Memory B cell (primary cell): ENCODE measurements at regions not wholly inside any gene's neighbourhood (a gene's known extent, or its start where the extent isn't known, plus 50 kb on each side); places are given as distances from the start of the nearest gene placed in this dataset.
"Not testable (repeated sequence)": the region's sequence is repeated elsewhere in the genome, so short reads cannot be mapped to it uniquely, and the experiment has no call there.

Experiments used
- ATAC-seq: fragments of 150-1000 bp; cut with Tn5 transposase; 2 replicates; pipeline ENCODE4 v1.10.0; 2021; ENCODE audit warnings: low read depth, mild to moderate bottlenecking, moderate library complexity
- DNase-seq, 2 donors: peaks; one replicate each; pipeline ENCODE4 v3.0.0; 2022; ENCODE audit warnings: low spot score in 2 of 2
- H3K27ac Mint-ChIP-seq: one replicate; pipeline ENCODE4 v1.8.0; 2022; ENCODE audit warnings: mild to moderate bottlenecking, moderate library complexity, mixed read lengths
- H3K27me3 Mint-ChIP-seq: one replicate; pipeline ENCODE4 v1.8.0; 2022; ENCODE audit warnings: mixed read lengths
- H3K36me3 Mint-ChIP-seq: one replicate; pipeline ENCODE4 v1.8.0; 2022; ENCODE audit warnings: mild to moderate bottlenecking, mixed read lengths
- H3K4me1 Mint-ChIP-seq: one replicate; pipeline ENCODE4 v1.8.0; 2022; ENCODE audit warnings: mixed read lengths
- H3K4me3 Mint-ChIP-seq: one replicate; pipeline ENCODE4 v1.8.0; 2022; ENCODE audit warnings: mild to moderate bottlenecking, moderate library complexity, mixed read lengths
- H3K9me3 Mint-ChIP-seq: one replicate; pipeline ENCODE4 v1.8.0; 2022; ENCODE audit warnings: mixed read lengths

DNA sequence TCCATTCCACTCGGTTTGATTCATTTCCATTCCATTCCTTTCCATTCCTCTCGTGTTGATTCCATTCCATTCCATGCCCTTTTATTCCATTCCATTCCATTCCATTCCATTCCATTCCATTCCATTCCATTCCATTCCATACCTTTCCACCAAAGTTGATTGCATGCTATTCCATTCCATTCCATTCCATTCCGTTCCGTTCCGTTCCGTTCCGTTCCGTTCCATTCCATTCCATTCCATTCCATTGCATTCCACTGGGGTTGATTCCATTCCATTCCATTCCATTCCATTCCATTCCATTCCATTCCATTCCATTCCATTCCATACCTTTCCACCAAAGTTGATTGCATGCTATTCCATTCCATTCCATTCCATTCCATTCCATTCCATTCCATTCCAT lies 154.3 kb downstream of the CWH43 start:
- peaks cover 37% of the 10 kb centered on the region for H3K9me3 Mint-ChIP-seq
- not testable (repeated sequence) for H3K27me3 Mint-ChIP-seq, H3K4me1 Mint-ChIP-seq, ATAC-seq, H3K27ac Mint-ChIP-seq, DNase-seq, H3K4me3 Mint-ChIP-seq
- peaks cover 26% of the 10 kb centered on the region for H3K36me3 Mint-ChIP-seq

DNA sequence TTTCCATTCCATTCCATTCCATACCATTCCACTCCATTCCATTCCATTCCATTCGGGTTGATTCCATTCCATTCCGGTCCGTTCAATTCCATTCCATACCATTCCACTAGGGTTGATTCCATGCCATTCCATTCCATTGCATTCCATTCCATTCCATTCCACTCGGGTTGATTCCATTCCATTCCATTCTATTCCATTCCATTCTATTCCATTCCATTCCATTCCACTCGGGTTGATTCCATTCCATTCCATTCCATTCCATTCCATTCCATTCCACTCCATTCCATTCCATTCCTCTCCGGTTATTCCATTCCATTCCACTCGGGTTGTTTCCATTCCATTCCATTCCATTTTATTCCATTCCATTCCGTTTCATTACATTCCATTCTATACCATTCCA lies 155.9 kb downstream of the CWH43 start:
- not testable (repeated sequence) for H3K4me1 Mint-ChIP-seq, H3K27me3 Mint-ChIP-seq, DNase-seq, H3K4me3 Mint-ChIP-seq, H3K27ac Mint-ChIP-seq
- peak; percentile 26 for ATAC-seq
- peaks cover 43% of the 10 kb centered on the region for H3K9me3 Mint-ChIP-seq
- peaks cover 29% of the 10 kb centered on the region for H3K36me3 Mint-ChIP-seq

- peaks cover 13% of the 10 kb centered on the region for H3K4me1 Mint-ChIP-seq
- not testable (repeated sequence) for H3K27ac Mint-ChIP-seq, DNase-seq, H3K27me3 Mint-ChIP-seq, H3K4me3 Mint-ChIP-seq
- peak; percentile 33 for ATAC-seq
- H3K36me3 Mint-ChIP-seq, result peaks cover 39% of the 10 kb centered on the region
- peaks cover 60% of the 10 kb centered on the region for H3K9me3 Mint-ChIP-seq
These were observed 161.1 kb downstream of the CWH43 start for GRCh38 chr4:49147143-49147542.

GRCh38 chr4:49147596-49147995 lies 161.5 kb downstream of the CWH43 start:
- H3K36me3 Mint-ChIP-seq, result peaks cover 39% of the 10 kb centered on the region
- not testable (repeated sequence) for H3K27ac Mint-ChIP-seq

DNA sequence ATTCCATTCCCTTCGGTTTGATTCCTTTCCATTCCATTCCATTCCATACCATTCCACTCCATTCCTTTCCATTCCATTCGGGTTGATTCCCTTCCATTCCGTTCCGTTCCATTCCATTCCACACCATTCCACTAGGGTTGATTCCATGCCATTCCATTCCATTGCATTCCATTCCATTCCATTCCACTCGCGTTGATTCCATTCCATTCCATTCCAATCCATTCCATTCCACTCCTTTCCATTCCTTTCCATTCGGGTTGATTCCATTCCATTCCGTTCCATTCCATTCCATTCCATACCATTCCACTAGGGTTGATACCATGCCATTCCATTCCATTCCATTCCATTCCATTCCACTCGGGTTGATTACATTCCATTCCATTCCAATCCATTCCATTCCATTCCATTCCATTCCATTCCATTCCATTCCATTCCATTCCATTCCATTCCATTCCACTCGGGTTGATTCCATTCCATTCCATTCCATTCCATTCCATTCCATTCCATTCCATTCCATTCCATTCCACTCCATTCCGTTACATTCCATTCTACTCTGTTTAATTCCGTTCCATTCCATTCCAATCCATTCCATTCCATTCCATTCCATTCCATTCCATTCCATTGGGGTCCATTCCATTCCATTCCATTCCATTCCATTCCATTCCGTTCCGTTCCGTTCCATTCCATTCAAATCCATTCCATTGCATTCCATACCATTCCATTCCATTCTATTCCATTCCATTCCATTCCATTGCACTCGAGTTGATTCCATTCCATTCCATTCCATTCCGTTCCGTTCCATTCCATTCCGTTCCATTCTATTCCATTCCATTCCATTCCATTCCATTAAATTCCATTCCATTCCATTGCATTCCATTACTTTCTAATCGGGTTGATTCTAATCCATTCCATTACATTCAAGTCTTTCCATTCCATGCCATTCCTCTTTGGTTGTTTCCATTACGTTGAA lies 163.2 kb downstream of the CWH43 start:
- not testable (repeated sequence) for H3K27ac Mint-ChIP-seq, DNase-seq, H3K4me3 Mint-ChIP-seq, H3K27me3 Mint-ChIP-seq
- Mint-ChIP-seq H3K4me1 (peaks cover 18% of the 10 kb centered on the region), H3K9me3 (peaks cover 60% of the 10 kb centered on the region), H3K36me3 (peaks cover 43% of the 10 kb centered on the region)
- peak; percentile 67 for ATAC-seq

More at GRCh38 chr4:49147596-49147995, 161.5 kb downstream of the CWH43 start:
- peaks cover 13% of the 10 kb centered on the region for H3K4me1 Mint-ChIP-seq
- not testable (repeated sequence) for DNase-seq, H3K4me3 Mint-ChIP-seq, ATAC-seq, H3K27me3 Mint-ChIP-seq
- H3K9me3 Mint-ChIP-seq, result peaks cover 60% of the 10 kb centered on the region

DNA sequence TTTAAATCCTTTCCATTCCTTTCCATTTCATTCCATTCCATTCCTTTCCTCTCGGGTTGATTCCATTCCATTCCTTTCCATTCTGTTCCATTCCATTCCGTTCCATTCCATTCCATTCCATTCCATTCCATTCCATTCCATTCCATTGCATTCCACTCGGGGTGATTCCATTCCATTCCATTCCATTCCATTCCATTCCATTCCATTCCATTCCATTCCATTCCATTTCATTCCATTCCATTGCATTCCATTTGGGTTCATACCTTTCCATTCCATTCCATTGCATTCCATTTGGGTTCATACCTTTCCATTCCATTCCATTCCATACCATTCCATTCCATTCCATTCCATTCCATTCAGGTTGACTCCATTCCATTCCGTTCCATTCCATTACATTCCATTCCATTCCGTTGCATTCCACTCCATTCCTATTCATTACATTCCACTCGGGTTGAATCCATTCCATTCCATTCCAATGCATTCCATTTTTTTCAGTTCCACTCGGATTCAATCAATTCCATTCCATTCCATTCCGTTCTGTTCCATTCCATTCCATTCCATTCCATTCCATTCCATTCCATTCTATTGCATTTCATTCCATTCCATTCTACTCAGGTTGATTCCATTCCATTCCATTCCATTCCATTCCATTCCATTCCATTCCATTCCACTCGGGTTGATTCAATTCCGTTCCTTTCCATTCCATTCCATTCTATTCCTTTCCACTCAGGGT lies 164.4 kb downstream of the CWH43 start:
- not testable (repeated sequence) for H3K27ac Mint-ChIP-seq, DNase-seq, H3K4me3 Mint-ChIP-seq, H3K27me3 Mint-ChIP-seq
- peaks cover 20% of the 10 kb centered on the region for H3K4me1 Mint-ChIP-seq
- H3K9me3 Mint-ChIP-seq, result peaks cover 64% of the 10 kb centered on the region
- ATAC-seq, result peak; percentile 12
- peaks cover 45% of the 10 kb centered on the region for H3K36me3 Mint-ChIP-seq

DNA sequence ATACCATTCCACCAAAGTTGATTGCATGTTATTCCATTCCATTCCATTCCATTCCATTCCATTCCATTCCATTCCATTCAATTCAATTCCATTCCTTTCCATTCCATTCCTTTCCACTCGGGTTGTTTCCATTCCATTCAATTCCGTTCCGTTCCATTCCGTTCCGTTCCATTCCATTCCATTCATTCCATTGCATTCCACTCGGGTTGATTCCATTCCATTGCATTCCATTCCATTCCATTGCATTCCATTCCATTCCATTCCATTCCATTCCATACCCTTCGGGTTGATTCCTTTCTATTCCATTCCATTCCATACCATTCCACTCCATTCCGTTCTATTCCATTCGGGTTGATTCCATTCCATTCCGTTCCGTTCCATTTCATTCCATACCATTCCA lies 166.9 kb downstream of the CWH43 start:
- DNase-seq, H3K27me3 Mint-ChIP-seq, H3K27ac Mint-ChIP-seq, H3K4me3 Mint-ChIP-seq: not testable (repeated sequence)
- ATAC-seq, result peak; percentile 20
- Mint-ChIP-seq H3K4me1 (peaks cover 16% of the 10 kb centered on the region), H3K36me3 (peaks cover 45% of the 10 kb centered on the region), H3K9me3 (peaks cover 57% of the 10 kb centered on the region)

- peaks cover 46% of the 10 kb centered on the region for H3K9me3 Mint-ChIP-seq
- H3K4me3 Mint-ChIP-seq, H3K27me3 Mint-ChIP-seq, DNase-seq, H3K27ac Mint-ChIP-seq: not testable (repeated sequence)
- H3K4me1 Mint-ChIP-seq, result peaks cover 14% of the 10 kb centered on the region
- H3K36me3 Mint-ChIP-seq, result peaks cover 40% of the 10 kb centered on the region
- ATAC-seq, result peak; percentile 42
These were observed 168.4 kb downstream of the CWH43 start for GRCh38 chr4:49154308-49155103.

DNA sequence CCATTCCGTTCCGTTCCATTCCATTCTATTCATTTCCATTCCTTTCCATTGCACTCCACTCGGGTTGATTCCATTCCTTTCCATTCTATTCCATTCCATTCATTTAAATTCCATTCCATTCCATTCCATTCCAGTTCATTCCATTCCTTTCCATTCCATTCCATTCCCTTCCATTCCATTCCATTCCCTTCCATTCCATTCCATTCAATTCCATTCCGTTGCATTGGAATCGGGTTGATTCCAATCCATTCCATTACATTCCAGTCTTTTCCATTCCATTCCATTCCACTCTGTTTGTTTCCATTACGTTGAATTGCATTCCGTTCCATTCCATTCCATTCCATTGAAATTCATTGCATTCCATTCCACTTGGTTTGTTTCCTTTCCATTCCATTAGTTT lies 169.2 kb downstream of the CWH43 start:
- not testable (repeated sequence) for H3K27me3 Mint-ChIP-seq, DNase-seq, H3K4me3 Mint-ChIP-seq, ATAC-seq, H3K27ac Mint-ChIP-seq
- Mint-ChIP-seq H3K9me3 (peaks cover 41% of the 10 kb centered on the region), H3K4me1 (peaks cover 13% of the 10 kb centered on the region), H3K36me3 (peaks cover 36% of the 10 kb centered on the region)

- H3K36me3 Mint-ChIP-seq, result peaks cover 29% of the 10 kb centered on the region
- H3K27ac Mint-ChIP-seq, DNase-seq, H3K4me3 Mint-ChIP-seq, H3K27me3 Mint-ChIP-seq, H3K4me1 Mint-ChIP-seq, ATAC-seq: not testable (repeated sequence)
- H3K9me3 Mint-ChIP-seq, result peaks cover 33% of the 10 kb centered on the region
These were observed 170.2 kb downstream of the CWH43 start for GRCh38 chr4:49156309-49156708.

- ATAC-seq, DNase-seq, H3K27me3 Mint-ChIP-seq, H3K4me3 Mint-ChIP-seq, H3K4me1 Mint-ChIP-seq, H3K27ac Mint-ChIP-seq: not testable (repeated sequence)
- H3K36me3 Mint-ChIP-seq, result peaks cover 29% of the 10 kb centered on the region
- peaks cover 33% of the 10 kb centered on the region for H3K9me3 Mint-ChIP-seq
These were observed 171.6 kb downstream of the CWH43 start for GRCh38 chr4:49157630-49158029.

DNA sequence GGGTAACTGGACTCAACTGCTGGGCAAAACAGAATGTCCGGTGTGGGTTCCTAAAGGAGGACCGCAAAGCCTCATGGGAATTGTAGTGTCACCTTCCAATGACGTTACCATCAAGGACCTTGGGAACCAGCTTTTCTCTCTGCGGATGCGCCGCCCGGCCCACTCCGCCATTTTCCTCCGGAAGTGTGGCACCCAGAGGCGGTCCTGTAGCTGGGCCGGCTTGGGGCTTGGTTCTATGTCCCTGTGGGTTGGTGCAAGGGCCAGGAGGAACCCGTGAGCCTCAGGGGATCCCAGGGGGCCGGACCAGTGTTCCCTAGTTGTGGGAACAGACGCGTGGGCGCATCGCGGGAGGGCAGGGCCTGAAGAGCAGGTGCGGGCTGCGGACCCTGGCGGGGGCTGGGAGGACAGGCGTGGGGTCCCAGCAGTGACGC lies 175.1 kb downstream of the CWH43 start:
- H3K36me3 Mint-ChIP-seq, ATAC-seq, H3K27ac Mint-ChIP-seq, H3K27me3 Mint-ChIP-seq, H3K9me3 Mint-ChIP-seq, H3K4me3 Mint-ChIP-seq, H3K4me1 Mint-ChIP-seq, DNase-seq: not testable (repeated sequence)

GRCh38 chr4:49164916-49165315 lies 178.8 kb downstream of the CWH43 start:
- H3K4me3 Mint-ChIP-seq, H3K27me3 Mint-ChIP-seq, ATAC-seq, H3K9me3 Mint-ChIP-seq, H3K4me1 Mint-ChIP-seq, DNase-seq, H3K27ac Mint-ChIP-seq, H3K36me3 Mint-ChIP-seq: not testable (repeated sequence)
